ENCODE measurements at regions not wholly inside any gene's neighbourhood (a gene's known extent, or its start where the extent isn't known, plus 50 kb on each side); places are given as distances from the start of the nearest gene placed in this dataset.

DNA sequence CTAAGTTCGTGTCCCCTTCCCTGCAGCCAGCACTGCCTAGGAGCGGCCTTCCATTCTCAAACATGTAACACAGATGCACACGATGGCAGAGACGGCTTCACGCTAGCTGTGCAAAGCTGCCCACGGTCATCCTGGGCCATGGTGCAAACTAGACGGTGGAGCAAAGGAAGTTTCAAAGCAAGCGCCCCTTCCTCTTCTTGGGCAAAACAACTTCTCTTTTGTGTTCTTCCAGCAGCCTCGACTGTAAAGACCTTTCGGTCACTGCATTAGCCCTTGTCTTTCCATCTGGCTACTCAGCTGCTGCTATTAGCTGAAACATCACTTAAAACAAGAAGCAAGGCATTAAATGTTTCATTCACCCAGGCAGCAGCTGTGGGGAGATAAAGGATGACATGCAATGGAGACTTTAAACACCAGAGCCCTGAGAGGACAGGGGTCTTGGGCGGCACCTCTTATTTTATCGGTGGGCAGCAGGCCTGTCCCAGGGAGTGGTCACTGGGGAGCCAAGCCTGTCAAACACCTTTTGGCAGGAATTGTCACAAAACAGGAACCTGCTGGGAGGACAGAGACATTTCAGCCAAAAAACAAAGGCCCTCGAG lies 214.8 kb downstream of the KLF6 start:
- TF ChIP-seq FOXP2 (optimal IDR thresholded peaks at IDR 0.05; ENCODE audit: borderline replicate concordance, extremely low read depth, extremely low read length, insufficient read depth) (no peak), POLR2AphosphoS5 (IDR thresholded peaks at IDR 0.05; ENCODE audit: low read depth, low read length) (no peak), TAF1 (IDR thresholded peaks at IDR 0.05; ENCODE audit: borderline replicate concordance, insufficient read depth, low read length) (no peak), SIN3A (IDR thresholded peaks at IDR 0.05; ENCODE audit: borderline replicate concordance, insufficient read depth, low read length) (no peak)
- TF ChIP-seq, protein P1, sequence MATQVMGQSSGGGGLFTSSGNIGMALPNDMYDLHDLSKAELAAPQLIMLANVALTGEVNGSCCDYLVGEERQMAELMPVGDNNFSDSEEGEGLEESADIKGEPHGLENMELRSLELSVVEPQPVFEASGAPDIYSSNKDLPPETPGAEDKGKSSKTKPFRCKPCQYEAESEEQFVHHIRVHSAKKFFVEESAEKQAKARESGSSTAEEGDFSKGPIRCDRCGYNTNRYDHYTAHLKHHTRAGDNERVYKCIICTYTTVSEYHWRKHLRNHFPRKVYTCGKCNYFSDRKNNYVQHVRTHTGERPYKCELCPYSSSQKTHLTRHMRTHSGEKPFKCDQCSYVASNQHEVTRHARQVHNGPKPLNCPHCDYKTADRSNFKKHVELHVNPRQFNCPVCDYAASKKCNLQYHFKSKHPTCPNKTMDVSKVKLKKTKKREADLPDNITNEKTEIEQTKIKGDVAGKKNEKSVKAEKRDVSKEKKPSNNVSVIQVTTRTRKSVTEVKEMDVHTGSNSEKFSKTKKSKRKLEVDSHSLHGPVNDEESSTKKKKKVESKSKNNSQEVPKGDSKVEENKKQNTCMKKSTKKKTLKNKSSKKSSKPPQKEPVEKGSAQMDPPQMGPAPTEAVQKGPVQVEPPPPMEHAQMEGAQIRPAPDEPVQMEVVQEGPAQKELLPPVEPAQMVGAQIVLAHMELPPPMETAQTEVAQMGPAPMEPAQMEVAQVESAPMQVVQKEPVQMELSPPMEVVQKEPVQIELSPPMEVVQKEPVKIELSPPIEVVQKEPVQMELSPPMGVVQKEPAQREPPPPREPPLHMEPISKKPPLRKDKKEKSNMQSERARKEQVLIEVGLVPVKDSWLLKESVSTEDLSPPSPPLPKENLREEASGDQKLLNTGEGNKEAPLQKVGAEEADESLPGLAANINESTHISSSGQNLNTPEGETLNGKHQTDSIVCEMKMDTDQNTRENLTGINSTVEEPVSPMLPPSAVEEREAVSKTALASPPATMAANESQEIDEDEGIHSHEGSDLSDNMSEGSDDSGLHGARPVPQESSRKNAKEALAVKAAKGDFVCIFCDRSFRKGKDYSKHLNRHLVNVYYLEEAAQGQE (IDR thresholded peaks at IDR 0.05; ENCODE audit: insufficient read depth in 1 of 2, low read depth in 2 of 2, low read length in 2 of 2): no peak

- TF ChIP-seq SIN3A (IDR thresholded peaks at IDR 0.05; ENCODE audit: borderline replicate concordance, insufficient read depth, low read length) (no peak), FOXP2 (optimal IDR thresholded peaks at IDR 0.05; ENCODE audit: borderline replicate concordance, extremely low read depth, extremely low read length, insufficient read depth) (no peak), POLR2AphosphoS5 (IDR thresholded peaks at IDR 0.05; ENCODE audit: low read depth, low read length) (no peak), TAF1 (IDR thresholded peaks at IDR 0.05; ENCODE audit: borderline replicate concordance, insufficient read depth, low read length) (no peak)
- TF ChIP-seq, protein P1 (IDR thresholded peaks at IDR 0.05; ENCODE audit: insufficient read depth in 1 of 2, low read depth in 2 of 2, low read length in 2 of 2): no peak
Observed at GRCh38 chr10:3568983-3569382, 216.0 kb downstream of the KLF6 start.

DNA sequence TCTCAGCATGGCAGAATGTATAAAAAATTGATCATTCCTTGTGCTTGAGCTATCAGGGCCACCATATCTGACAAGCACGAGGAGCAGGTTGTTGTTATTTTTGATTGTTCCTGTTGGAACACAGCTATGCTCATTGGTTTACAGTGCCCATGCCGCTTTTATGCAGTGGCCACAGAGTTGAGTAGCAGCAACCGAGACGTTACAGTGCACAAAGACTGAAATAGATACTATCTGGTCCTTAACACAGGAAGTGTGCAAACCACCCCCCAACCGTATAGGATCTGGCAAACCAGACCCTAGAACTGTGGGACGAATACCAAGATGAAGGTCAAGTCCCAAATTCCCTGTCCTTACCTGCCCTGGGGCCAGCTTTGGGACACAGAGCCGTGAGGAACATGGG lies 216.6 kb downstream of the KLF6 start:
- TF ChIP-seq TAF1 (IDR thresholded peaks at IDR 0.05; ENCODE audit: borderline replicate concordance, insufficient read depth, low read length) (no peak), SIN3A (IDR thresholded peaks at IDR 0.05; ENCODE audit: borderline replicate concordance, insufficient read depth, low read length) (no peak), POLR2AphosphoS5 (IDR thresholded peaks at IDR 0.05; ENCODE audit: low read depth, low read length) (no peak), FOXP2 (optimal IDR thresholded peaks at IDR 0.05; ENCODE audit: borderline replicate concordance, extremely low read depth, extremely low read length, insufficient read depth) (no peak)
- TF ChIP-seq, protein P1 (IDR thresholded peaks at IDR 0.05; ENCODE audit: insufficient read depth in 1 of 2, low read depth in 2 of 2, low read length in 2 of 2): no peak

DNA sequence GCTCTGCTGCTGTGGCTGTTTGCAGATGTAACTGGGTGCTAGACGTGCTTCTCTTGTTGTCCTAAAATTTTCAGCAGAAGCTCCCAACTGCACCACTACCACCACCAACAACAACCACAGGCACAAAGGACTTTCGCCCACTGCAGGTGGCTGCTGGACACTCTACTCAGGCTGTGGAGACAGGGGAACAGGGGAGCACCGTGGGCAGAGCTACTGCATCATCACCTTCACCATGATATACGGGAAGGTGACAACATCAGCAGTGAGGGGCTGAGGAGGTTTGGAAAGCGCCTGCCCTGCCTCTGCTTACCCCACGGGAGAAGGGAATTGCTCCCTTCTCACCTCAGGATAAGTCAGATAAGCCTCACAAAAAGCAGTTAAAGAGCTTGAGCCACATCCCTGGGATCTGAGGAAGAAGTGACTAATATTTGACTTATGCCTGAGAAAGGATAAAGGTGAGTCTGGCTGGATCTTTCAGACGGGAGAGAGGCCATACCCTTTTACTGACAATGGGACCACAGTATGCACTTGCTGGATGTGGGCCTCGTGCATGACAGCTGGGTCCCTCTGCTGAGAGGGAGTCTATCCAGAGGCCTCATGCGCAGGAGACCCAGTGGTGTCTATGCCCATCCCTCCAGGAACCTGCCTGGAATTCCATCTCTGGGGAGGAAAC lies 217.6 kb downstream of the KLF6 start:
- no peak for TF ChIP-seq TAF1 (IDR thresholded peaks at IDR 0.05; ENCODE audit: borderline replicate concordance, insufficient read depth, low read length)
- no peak for TF ChIP-seq FOXP2 (optimal IDR thresholded peaks at IDR 0.05; ENCODE audit: borderline replicate concordance, extremely low read depth, extremely low read length, insufficient read depth)
- TF ChIP-seq, protein P1 (IDR thresholded peaks at IDR 0.05; ENCODE audit: insufficient read depth in 1 of 2, low read depth in 2 of 2, low read length in 2 of 2): no peak
- no peak for TF ChIP-seq SIN3A (IDR thresholded peaks at IDR 0.05; ENCODE audit: borderline replicate concordance, insufficient read depth, low read length)
- TF ChIP-seq POLR2AphosphoS5 (IDR thresholded peaks at IDR 0.05; ENCODE audit: low read depth, low read length): no peak
